A673 (cell line): ENCODE measurements at regions not wholly inside any gene's neighbourhood (a gene's known extent, or its start where the extent isn't known, plus 50 kb on each side); places are given as distances from the start of the nearest gene placed in this dataset.
"Not testable (repeated sequence)": the region's sequence is repeated elsewhere in the genome, so short reads cannot be mapped to it uniquely, and the experiment has no call there.

Experiments
- BruUV-seq: library from RNA; stranded (reverse); fragments of 400-500 nt; replicated peaks from 2 replicates; lab custom pipeline; 2021; lab: Mats Ljungman, UMichigan
- CTCF ChIA-PET: fragments of 300-600 bp; sonication (Branson Sonifier 250); formaldehyde crosslinking; loops from one replicate; lab custom pipeline; 2022; ENCODE audit warnings: antibody characterized with exemption; lab: Charles Lee
- POLR2A ChIA-PET: fragments of 300-600 bp; sonication (Branson Sonifier 250); formaldehyde crosslinking; loops from one replicate; lab custom pipeline; 2022; ENCODE audit warnings: antibody characterized with exemption; ENCODE audit not compliant: low non-redundant PET; lab: Charles Lee
- DNase-seq: peaks from one replicate; pipeline ENCODE4 v3.0.0-alpha.2; 2015; ENCODE audit warnings: low spot score
- H3K27ac ChIP-seq: fragments of 200-600 bp; sonication (generic); 2 replicates; pipeline ENCODE4 v1.5.1; 2016; ENCODE audit warnings: mixed run types, low read depth, mild to moderate bottlenecking, mixed read lengths, antibody characterized with exemption, low read length; ENCODE audit not compliant: poor library complexity, severe bottlenecking
- H3K27me3 ChIP-seq: fragments of 200-600 bp; sonication (generic); replicated peaks from 2 replicates; pipeline ENCODE4 v1.6.1; 2017; ENCODE audit warnings: mixed run types, low read depth, mild to moderate bottlenecking, mixed read lengths, antibody characterized with exemption, low read length; ENCODE audit not compliant: insufficient read depth, poor library complexity
- H3K36me3 ChIP-seq: fragments of 200-600 bp; sonication (generic); 2 replicates; pipeline ENCODE4 v1.6.1; 2016; ENCODE audit warnings: mixed run types, mild to moderate bottlenecking, mixed read lengths, antibody characterized with exemption, low read length; ENCODE audit not compliant: insufficient read depth, poor library complexity, severe bottlenecking
- H3K4me1 ChIP-seq: fragments of 200-600 bp; sonication (generic); 2 replicates; pipeline ENCODE4 v1.6.1; 2017; ENCODE audit warnings: mixed run types, mild to moderate bottlenecking, mixed read lengths, antibody characterized with exemption, low read length; ENCODE audit not compliant: insufficient read depth, poor library complexity, severe bottlenecking
- H3K4me3 ChIP-seq: fragments of 200-600 bp; sonication (generic); 2 replicates; pipeline ENCODE4 v1.5.1; 2016; ENCODE audit warnings: low read depth, mixed run types, mild to moderate bottlenecking, mixed read lengths, low read length; ENCODE audit not compliant: poor library complexity, severe bottlenecking
- H3K9me3 ChIP-seq: fragments of 200-600 bp; sonication (generic); 2 replicates; pipeline ENCODE4 v1.6.1; 2016; ENCODE audit warnings: mixed run types, low read depth, mild to moderate bottlenecking, mixed read lengths, antibody characterized with exemption, low read length; ENCODE audit not compliant: poor library complexity, severe bottlenecking
- CTCF ChIP-seq: fragments of 300-800, 200-600 bp; sonication (generic); conservative IDR thresholded peaks from 2 replicates; pipeline ENCODE4 v1.5.1; 2017; ENCODE audit warnings: low read depth, mild to moderate bottlenecking, antibody characterized with exemption, low read length, moderate library complexity, mixed read lengths
- EZH2 ChIP-seq: fragments of 200-600 bp; sonication (generic); IDR thresholded peaks from 2 replicates; pipeline ENCODE4 v1.6.1; 2017; ENCODE audit warnings: borderline replicate concordance, low read depth, mild to moderate bottlenecking, mixed read lengths, antibody characterized with exemption, low read length; ENCODE audit not compliant: poor library complexity, severe bottlenecking
- intact Hi-C: fragments of 100-400 bp; cut with micrococcal nuclease; formaldehyde crosslinking; loops from one replicate; pipeline ENCODE4 v1.10.0; 2022; ENCODE audit not compliant: unreplicated experiment

- no peak overlapping the region for H3K27ac ChIP-seq
- no peaks in the 10 kb centered on the region for H3K27me3 ChIP-seq
- H3K36me3 ChIP-seq: no peaks in the 10 kb centered on the region
- H3K4me1 ChIP-seq: no peaks in the 10 kb centered on the region
- DNase-seq: no peak
- TF ChIP-seq CTCF (no peak), EZH2 (no peak)
- BruUV-seq: no TSS peak
- no peaks in the 10 kb centered on the region for H3K9me3 ChIP-seq
- intact Hi-C loops: no loop called here
- ChIA-PET CTCF (no interaction called here), POLR2A (no interaction called here)
- no peak overlapping the region for H3K4me3 ChIP-seq
Observed at GRCh38 chr5:154538492-154538891, 60.5 kb upstream of the HAND1 start.

- H3K4me1 ChIP-seq, H3K9me3 ChIP-seq: not testable (repeated sequence)
Observed at GRCh38 chr5:154536439-154536838, 58.4 kb upstream of the HAND1 start.

GRCh38 chr5:154535535-154535934, 57.5 kb upstream of the HAND1 start:
- no peaks in the 10 kb centered on the region for H3K4me1 ChIP-seq
- ChIA-PET CTCF (interaction anchor here (2.0 kb wide), 1 partner anchor 15 kb away, joined by 5 read pairs; no protein-coding TSS in a partner anchor), POLR2A (no interaction called here)
- intact Hi-C loops: no loop called here
- H3K27ac ChIP-seq: peak overlapping the region; percentile 38
- DNase-seq: peak; percentile 73
- H3K27me3 ChIP-seq: no peaks in the 10 kb centered on the region
- no peak overlapping the region for H3K4me3 ChIP-seq
- no peaks in the 10 kb centered on the region for H3K36me3 ChIP-seq
- H3K9me3 ChIP-seq: no peaks in the 10 kb centered on the region
- BruUV-seq: no TSS peak
- TF ChIP-seq CTCF (no peak), EZH2 (no peak)

More at GRCh38 chr5:154536439-154536838, 58.4 kb upstream of the HAND1 start:
- intact Hi-C loops, BruUV-seq, DNase-seq, H3K4me3 ChIP-seq, CTCF ChIA-PET, H3K27me3 ChIP-seq, H3K36me3 ChIP-seq, H3K27ac ChIP-seq, POLR2A ChIA-PET: not testable (repeated sequence)

GRCh38 chr5:154534457-154535050, 56.5 kb upstream of the HAND1 start:
- TF ChIP-seq CTCF: no peak
- no peak for TF ChIP-seq EZH2
- H3K9me3 ChIP-seq: no peaks in the 10 kb centered on the region
- CTCF ChIA-PET: interaction anchor here (2.0 kb wide), 1 partner anchor 14 kb away, joined by 5 read pairs; no protein-coding TSS in a partner anchor
- intact Hi-C loops: no loop called here
- BruUV-seq: no TSS peak
- no peaks in the 10 kb centered on the region for H3K36me3 ChIP-seq
- no peaks in the 10 kb centered on the region for H3K27me3 ChIP-seq
- H3K4me1 ChIP-seq: no peaks in the 10 kb centered on the region
- DNase-seq: no peak
- no peak overlapping the region for H3K27ac ChIP-seq
- no peak overlapping the region for H3K4me3 ChIP-seq
- POLR2A ChIA-PET: interaction anchor here (0.6 kb wide), 1 partner anchor 15 kb away, joined by 15 read pairs; no protein-coding TSS in a partner anchor
